ENCODE measurements at regions not wholly inside any gene's neighbourhood (a gene's known extent, or its start where the extent isn't known, plus 50 kb on each side); places are given as distances from the start of the nearest gene placed in this dataset.

DNA sequence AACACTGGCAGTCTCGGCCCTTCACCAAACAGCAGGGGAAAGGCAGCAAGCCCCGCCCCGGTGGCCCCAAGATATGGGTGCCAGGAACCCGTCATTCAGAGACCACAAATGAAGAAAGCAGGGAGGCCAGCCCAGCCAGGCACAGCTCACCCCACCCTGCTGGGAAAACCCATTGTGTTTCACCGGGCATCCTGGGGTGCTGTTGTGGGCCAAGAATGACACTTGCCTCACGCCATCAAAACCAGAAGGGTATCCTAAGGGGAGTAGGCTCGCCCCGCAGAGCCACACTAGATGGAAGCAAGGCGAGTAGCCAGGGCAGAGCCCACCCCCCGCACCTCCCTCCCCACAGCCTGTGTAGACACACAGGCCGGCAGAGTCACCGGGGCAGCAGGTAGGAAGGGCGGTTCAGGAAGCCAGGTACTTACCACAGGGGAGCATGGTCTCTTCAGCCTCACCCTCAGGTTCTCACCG is 72.5 kb upstream of the KCNMA1 start:
- no peak for DNase-seq

DNA sequence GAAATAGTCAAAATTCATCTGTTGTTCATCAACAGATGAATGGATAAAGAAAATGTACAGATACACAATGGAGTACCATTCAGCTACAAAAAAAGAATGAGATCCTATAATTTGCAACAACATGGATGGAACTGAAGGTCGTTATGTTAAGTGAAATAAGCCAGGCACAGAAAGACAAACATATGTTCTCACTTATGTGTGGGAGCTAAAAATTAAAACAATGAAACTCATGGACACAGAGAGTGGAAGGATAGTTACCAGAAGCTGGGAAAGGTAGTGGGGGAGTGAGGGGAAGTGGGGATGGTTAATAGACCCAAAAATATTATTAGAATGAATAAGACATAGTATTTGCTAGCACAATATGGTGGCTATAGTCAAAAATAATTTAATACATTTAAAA is 70.0 kb upstream of the KCNMA1 start:
- DNase-seq = no peak

DNA sequence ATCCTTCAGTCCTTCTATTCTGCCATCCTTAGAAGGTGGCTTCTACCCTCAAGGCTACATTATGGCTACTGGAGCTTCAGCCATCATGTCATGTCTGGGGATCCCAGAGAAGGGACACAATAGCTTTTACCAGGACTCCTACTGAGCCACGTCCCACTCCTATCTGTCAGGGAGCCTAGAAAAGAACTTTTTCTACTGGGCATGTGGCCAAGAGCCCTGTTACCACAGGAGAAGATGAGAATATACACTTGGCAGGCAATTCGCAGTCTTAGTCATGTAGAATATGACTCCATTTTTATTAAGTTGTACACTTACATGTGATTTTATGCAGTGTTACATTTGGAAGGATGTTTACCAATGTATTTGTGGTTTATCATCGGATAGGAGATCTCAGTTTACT is 64.6 kb upstream of the KCNMA1 start:
- no peak for DNase-seq

DNA sequence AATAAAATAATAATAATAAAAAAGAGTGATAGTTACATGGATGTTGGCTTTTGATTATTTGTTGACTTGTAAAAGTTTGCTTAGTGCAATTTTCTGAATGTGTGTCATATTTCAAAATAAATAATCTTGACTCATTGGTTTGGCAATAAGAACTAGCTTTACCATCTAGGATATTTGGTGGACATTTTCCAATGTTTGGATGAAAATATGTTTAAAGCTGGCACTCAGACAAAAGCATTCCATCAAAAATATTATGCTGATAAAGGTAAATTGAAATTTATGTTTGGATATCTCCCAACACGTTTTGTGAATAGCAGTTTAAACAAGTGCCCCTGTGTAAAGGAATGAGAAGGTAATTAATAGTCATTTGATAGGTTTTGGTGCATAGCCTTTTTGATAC is 62.5 kb upstream of the KCNMA1 start:
- no peak for DNase-seq

DNA sequence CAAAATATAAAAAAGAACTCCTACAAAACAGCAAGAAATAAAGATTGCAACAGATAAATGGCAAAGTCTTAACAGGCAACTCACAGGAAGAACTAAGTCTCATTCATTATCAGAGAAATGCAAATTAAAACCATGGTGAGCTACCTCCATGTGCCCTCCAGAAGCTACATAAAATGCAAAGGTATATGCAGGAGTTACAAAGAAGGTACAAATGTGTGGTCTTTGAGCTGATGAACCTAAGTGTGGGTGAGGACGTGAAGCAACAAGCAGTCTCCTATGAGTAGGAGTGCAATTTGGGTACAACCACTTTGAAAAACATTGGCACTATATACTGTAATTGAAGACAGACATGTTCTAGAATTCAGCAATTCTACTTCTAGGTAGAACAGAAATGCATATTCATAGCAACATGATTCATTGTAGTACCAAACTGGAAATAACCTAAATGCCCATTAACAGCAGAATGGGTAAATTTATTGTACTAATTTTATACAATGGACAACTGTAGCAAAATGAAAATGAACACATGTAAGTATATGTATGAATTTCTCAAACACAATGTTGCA is 61.6 kb upstream of the KCNMA1 start:
- no peak for DNase-seq

DNA sequence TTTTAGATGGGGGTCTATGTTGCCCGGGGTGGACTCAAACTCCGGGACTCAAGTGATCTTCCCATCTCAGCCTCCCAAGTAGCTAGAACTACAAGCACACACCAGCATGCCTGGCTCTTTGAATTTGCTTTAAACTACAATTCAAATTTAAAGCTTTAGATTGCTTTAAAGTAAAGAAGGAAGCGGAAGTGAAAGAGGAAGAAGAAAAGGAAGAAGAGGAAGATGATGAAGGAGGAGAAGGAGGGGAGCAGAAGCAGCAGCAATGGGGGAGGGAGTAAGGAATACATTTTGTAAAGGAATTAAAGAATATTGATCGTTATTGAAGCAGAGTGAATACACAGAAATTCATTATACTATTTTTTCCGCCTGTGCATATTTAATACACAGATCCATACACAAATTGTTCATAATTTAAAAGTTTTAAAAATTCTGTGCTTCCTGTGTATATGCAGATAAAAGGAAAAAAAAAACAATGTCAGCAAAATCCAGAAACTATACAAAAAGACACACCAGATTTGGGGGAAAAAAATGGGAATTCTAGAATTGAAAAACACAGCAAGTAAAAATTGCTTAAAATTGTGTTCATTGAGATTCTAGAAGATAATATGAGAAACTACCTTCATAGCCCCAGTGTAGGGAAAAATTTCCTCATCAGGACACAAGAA is 60.8 kb upstream of the KCNMA1 start:
- DNase-seq = no peak

DNA sequence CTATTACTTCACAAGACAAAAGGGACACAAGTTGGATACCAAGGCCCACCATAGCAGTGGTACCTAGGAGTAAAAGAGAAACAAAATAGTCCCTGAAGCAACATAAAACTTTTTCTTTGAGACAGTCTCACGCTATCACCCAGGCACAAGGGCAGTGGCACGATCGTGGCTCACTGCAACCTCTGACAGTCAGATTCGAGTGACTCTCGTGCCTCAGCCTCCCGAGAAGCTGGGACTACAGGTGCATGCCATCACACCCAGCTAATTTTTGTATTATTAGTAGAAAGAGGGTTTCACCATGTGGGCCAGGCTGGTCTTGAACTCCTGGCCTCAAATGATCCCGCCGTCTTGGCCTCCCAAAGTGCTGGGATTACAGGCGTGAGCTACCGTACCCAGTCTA is 59.0 kb upstream of the KCNMA1 start:
- DNase-seq = no peak

DNA sequence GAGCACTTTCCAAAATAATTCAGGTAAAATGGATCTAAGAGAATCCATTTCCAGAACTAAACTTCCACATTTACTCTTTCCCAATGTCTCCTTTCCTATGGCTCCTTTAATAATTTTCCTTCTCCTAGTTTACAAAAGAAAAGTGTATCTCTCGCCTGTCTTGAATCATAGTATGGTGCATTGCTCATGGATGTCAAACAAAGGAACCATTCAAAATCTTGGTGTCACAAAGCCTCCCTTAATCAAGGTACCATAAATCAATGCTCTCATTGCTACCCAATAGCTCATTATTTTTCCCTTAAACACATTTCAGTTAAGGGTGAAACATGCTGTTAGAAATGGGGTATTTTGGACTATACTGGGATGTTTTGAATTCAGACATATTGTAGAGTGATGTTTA is 57.6 kb upstream of the KCNMA1 start:
- no peak for DNase-seq

DNA sequence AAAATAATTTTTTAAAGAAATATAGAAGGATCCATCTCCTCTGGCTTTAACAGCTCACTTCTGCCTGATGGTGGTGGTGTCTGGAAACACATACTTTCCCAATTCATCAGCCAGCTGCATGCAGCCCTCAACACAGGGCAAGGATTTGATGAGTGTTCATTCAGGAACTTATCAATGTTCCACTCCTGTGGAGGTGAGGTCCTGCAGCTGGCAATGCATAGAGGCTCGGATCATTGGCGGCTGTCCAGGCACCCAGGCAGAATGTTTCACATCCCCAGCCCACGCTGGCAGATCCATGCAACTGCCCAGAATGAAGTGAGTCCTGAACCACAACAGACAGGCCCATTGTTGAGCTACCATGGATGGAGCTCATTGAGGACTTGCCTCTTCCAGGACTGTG is 55.2 kb upstream of the KCNMA1 start:
- DNase-seq = no peak

DNA sequence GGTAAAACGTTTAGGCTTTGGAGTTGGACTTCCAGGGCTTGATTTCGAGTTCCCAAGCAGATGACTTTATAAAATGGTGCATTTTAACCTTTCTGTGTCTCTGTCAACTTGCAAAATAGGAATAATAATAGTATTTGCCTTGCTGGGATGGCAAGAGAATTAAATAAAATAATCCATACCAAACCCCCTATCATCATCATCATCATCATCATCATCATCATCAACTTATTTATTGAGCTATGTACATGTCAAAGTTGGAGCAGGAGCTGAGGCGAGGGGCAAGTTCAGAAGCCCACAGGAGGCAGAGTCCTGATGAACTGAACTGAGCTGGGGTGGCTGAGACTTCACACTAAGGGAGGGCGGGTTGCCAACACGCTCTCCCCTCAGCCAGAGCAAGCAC is 51.7 kb upstream of the KCNMA1 start:
- no peak for DNase-seq

DNA sequence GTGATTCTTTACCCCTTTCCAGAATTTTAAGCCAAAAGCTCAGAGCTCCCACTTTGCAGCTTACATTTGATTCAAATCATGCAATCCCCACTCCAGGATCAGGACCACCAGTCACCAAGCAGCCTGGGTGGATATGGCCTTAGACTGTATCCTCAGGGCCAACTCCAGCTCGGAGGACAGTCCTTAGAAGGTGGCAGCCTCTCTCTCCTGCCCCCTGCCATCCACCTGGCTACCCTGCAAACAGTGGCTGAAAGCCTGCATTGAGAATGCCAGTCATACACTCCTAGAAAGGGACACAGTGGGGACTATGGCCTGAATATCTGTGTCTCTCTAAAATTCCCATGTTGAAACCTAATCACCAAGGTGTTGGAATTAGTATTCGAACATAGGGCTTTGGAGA is 50.0 kb upstream of the KCNMA1 start:
- DNase-seq = no peak
